Pulmonary artery endothelial cell (primary cell): ENCODE measurements at regions not wholly inside any gene's neighbourhood (a gene's known extent, or its start where the extent isn't known, plus 50 kb on each side); places are given as distances from the start of the nearest gene placed in this dataset.
"Not testable (repeated sequence)": the region's sequence is repeated elsewhere in the genome, so short reads cannot be mapped to it uniquely, and the experiment has no call there.

Source experiments
- DNase-seq: peaks from one replicate; pipeline ENCODE4 v3.0.0-alpha.2; 2011; ENCODE audit warnings: low read depth, low spot score

- DNase-seq = no peak
These were observed 90.3 kb upstream of the ERCC6L2 start for GRCh38 chr9:95785209-95785608.

- DNase-seq = no peak
These were observed 91.2 kb upstream of the ERCC6L2 start for GRCh38 chr9:95784318-95784717.

GRCh38 chr9:95783426-95783975 lies 92.0 kb upstream of the ERCC6L2 start:
- DNase-seq = no peak

- DNase-seq = no peak
These were observed 94.7 kb upstream of the ERCC6L2 start for GRCh38 chr9:95780751-95781150.

- DNase-seq = no peak
These were observed 95.4 kb upstream of the ERCC6L2 start for GRCh38 chr9:95780121-95780520.

- not testable (repeated sequence) for DNase-seq
These were observed 95.9 kb upstream of the ERCC6L2 start for GRCh38 chr9:95779597-95779996.

GRCh38 chr9:95778957-95779356 lies 96.5 kb upstream of the ERCC6L2 start:
- no peak for DNase-seq

GRCh38 chr9:95777136-95777535 lies 98.4 kb upstream of the ERCC6L2 start:
- DNase-seq = no peak

- no peak for DNase-seq
These were observed 99.3 kb upstream of the ERCC6L2 start for GRCh38 chr9:95776176-95776575.

GRCh38 chr9:95775191-95775590 lies 100.3 kb upstream of the ERCC6L2 start:
- DNase-seq = no peak

- DNase-seq = no peak
These were observed 102.5 kb upstream of the ERCC6L2 start for GRCh38 chr9:95773053-95773418.

- DNase-seq = no peak
These were observed 103.0 kb upstream of the ERCC6L2 start for GRCh38 chr9:95772320-95773052.

- DNase-seq = no peak
These were observed 103.8 kb upstream of the ERCC6L2 start for GRCh38 chr9:95771556-95772246.

GRCh38 chr9:95770653-95771131 lies 104.8 kb upstream of the ERCC6L2 start:
- DNase-seq = no peak

- no peak for DNase-seq
These were observed 105.5 kb upstream of the ERCC6L2 start for GRCh38 chr9:95769909-95770433.

GRCh38 chr9:95769473-95769872 lies 106.0 kb upstream of the ERCC6L2 start:
- DNase-seq = no peak

- no peak for DNase-seq
These were observed 108.6 kb upstream of the ERCC6L2 start for GRCh38 chr9:95766906-95767305.

GRCh38 chr9:95764533-95765319 lies 110.8 kb upstream of the ERCC6L2 start:
- DNase-seq = no peak

- DNase-seq = no peak
These were observed 111.5 kb upstream of the ERCC6L2 start for GRCh38 chr9:95763983-95764382.

- DNase-seq = no peak
These were observed 112.5 kb upstream of the ERCC6L2 start for GRCh38 chr9:95763006-95763405.

GRCh38 chr9:95762322-95762721 lies 113.2 kb upstream of the ERCC6L2 start:
- no peak for DNase-seq

- DNase-seq = no peak
These were observed 114.7 kb upstream of the ERCC6L2 start for GRCh38 chr9:95760791-95761190.
